Ishikawa (cell line): ENCODE measurements at regions not wholly inside any gene's neighbourhood (a gene's known extent, or its start where the extent isn't known, plus 50 kb on each side); places are given as distances from the start of the nearest gene placed in this dataset.

Experiments used
- CEBPB ChIP-seq: IDR thresholded peaks from 2 replicates; pipeline ENCODE4 v1.6.1; 2012
- CREB1 ChIP-seq: IDR thresholded peaks from 2 replicates; pipeline ENCODE4 v1.6.1; 2012; ENCODE audit warnings: low read depth
- EGR1 ChIP-seq: IDR thresholded peaks from 2 replicates; pipeline ENCODE4 v1.6.1; 2012
- EP300 ChIP-seq: IDR thresholded peaks from 2 replicates; pipeline ENCODE4 v1.6.1; 2012; ENCODE audit warnings: borderline replicate concordance
- FOXM1 ChIP-seq: IDR thresholded peaks from 2 replicates; pipeline ENCODE4 v1.6.1; 2012; ENCODE audit warnings: low read depth, borderline replicate concordance
- MAX ChIP-seq: IDR thresholded peaks from 2 replicates; pipeline ENCODE4 v1.6.1; 2012
- NFIC ChIP-seq: IDR thresholded peaks from 2 replicates; pipeline ENCODE4 v1.6.1; 2012
- RAD21 ChIP-seq: IDR thresholded peaks from 2 replicates; pipeline ENCODE4 v1.6.1; 2012; ENCODE audit warnings: low read depth
- REST ChIP-seq: IDR thresholded peaks from 2 replicates; pipeline ENCODE4 v1.6.1; 2012; ENCODE audit warnings: low read depth, mild to moderate bottlenecking
- TAF1 ChIP-seq: IDR thresholded peaks from 2 replicates; pipeline ENCODE4 v1.6.1; 2012; ENCODE audit warnings: low read depth, mild to moderate bottlenecking
- TCF12 ChIP-seq: IDR thresholded peaks from 2 replicates; pipeline ENCODE4 v1.6.1; 2012; ENCODE audit warnings: low read depth
- TEAD4 ChIP-seq: IDR thresholded peaks from 2 replicates; pipeline ENCODE4 v1.6.1; 2012
- USF1 ChIP-seq: IDR thresholded peaks from 2 replicates; pipeline ENCODE4 v1.6.1; 2012
- YY1 ChIP-seq: IDR thresholded peaks from 2 replicates; pipeline ENCODE4 v1.6.1; 2012; ENCODE audit warnings: low read depth
- ZBTB7A ChIP-seq: IDR thresholded peaks from 2 replicates; pipeline ENCODE4 v1.6.1; 2012; ENCODE audit warnings: low read depth

- no peak for TF ChIP-seq MAX
- TF ChIP-seq CREB1, result no peak
- no peak for TF ChIP-seq TCF12
- no peak for TF ChIP-seq ZBTB7A
- no peak for TF ChIP-seq USF1
- TF ChIP-seq NFIC, result no peak
- no peak for TF ChIP-seq RAD21
- TF ChIP-seq EGR1, result no peak
- no peak for TF ChIP-seq TEAD4
- no peak for TF ChIP-seq YY1
- no peak for TF ChIP-seq CEBPB
- TF ChIP-seq REST, result no peak
These were observed 106.6 kb upstream of the IGSF10 start for GRCh38 chr3:151567477-151567876.

- no peak for TF ChIP-seq TEAD4
These were observed 103.4 kb upstream of the IGSF10 start for GRCh38 chr3:151564261-151564660.

GRCh38 chr3:151563305-151563704, 102.4 kb upstream of the IGSF10 start:
- TF ChIP-seq EGR1 (no peak), TCF12 (no peak), RAD21 (no peak), TEAD4 (no peak), MAX (no peak), TAF1 (no peak), YY1 (no peak), EP300 (no peak), ZBTB7A (no peak), CREB1 (no peak), FOXM1 (no peak), USF1 (no peak), CEBPB (no peak)

GRCh38 chr3:151562891-151563290, 102.0 kb upstream of the IGSF10 start:
- TF ChIP-seq CREB1, result no peak
- no peak for TF ChIP-seq RAD21
- TF ChIP-seq TCF12, result no peak
- TF ChIP-seq YY1, result no peak
- TF ChIP-seq FOXM1, result no peak
- TF ChIP-seq USF1, result no peak
- TF ChIP-seq EP300, result no peak
- TF ChIP-seq TAF1, result no peak
- TF ChIP-seq NFIC, result no peak
- TF ChIP-seq ZBTB7A, result no peak
- no peak for TF ChIP-seq CEBPB
- no peak for TF ChIP-seq REST

- TF ChIP-seq MAX, result no peak
These were observed 101.0 kb upstream of the IGSF10 start for GRCh38 chr3:151561878-151562277.

GRCh38 chr3:151560738-151561137, 99.9 kb upstream of the IGSF10 start:
- TF ChIP-seq NFIC, result no peak
- TF ChIP-seq MAX, result no peak
- no peak for TF ChIP-seq FOXM1
- no peak for TF ChIP-seq RAD21
- no peak for TF ChIP-seq USF1
- TF ChIP-seq TCF12, result no peak
- no peak for TF ChIP-seq YY1
- no peak for TF ChIP-seq EGR1
- no peak for TF ChIP-seq TEAD4
- TF ChIP-seq CEBPB, result no peak
